Fibroblast of the aortic adventitia (primary cell): ENCODE measurements at regions not wholly inside any gene's neighbourhood (a gene's known extent, or its start where the extent isn't known, plus 50 kb on each side); places are given as distances from the start of the nearest gene placed in this dataset. TPM values are rescaled to one million over a fixed set of nuclear protein-coding genes. Genes with fewer than 3 reads are reported as not detected.

Experiments
- DNase-seq: peaks from one replicate; pipeline ENCODE4 v3.0.0-alpha.2; 2010; ENCODE audit warnings: low read depth
- H3K4me3 ChIP-seq: 2 replicates; pipeline ENCODE4 v1.5.1; 2011; ENCODE audit warnings: low read depth, mild to moderate bottlenecking, control low read depth, low read length, moderate library complexity
- CTCF ChIP-seq: IDR thresholded peaks from 2 replicates; pipeline ENCODE4 v1.5.1; 2011; ENCODE audit warnings: mild to moderate bottlenecking, low read length, control low read depth, inconsistent platforms; ENCODE audit not compliant: insufficient read depth
- small RNA-seq: library from RNA; depleted of rRNA; stranded (forward); fragments of <200 nt; gene quantifications from one replicate; pipeline ENCODE3, GENCODE V24; 2012

- TF ChIP-seq CTCF: no peak
- no peak for DNase-seq
Measured at GRCh38 chr18:48462510-48462909, 53.3 kb upstream of the ZBTB7C start.

GRCh38 chr18:48460929-48461583 lies 51.9 kb upstream of the ZBTB7C start:
- H3K4me3 ChIP-seq: no peak overlapping the region
- DNase-seq: peak; percentile 59
- no peak for TF ChIP-seq CTCF

More at GRCh38 chr18:48462510-48462909, 53.3 kb upstream of the ZBTB7C start:
- no peak overlapping the region for H3K4me3 ChIP-seq

- no peak for DNase-seq
- H3K4me3 ChIP-seq: no peak overlapping the region
- no peak for TF ChIP-seq CTCF
Measured at GRCh38 chr18:48459465-48459864, 50.3 kb upstream of the ZBTB7C start.

GRCh38 chr18:48459016-48459415 lies 49.8 kb upstream of the ZBTB7C start:
- H3K4me3 ChIP-seq: no peak overlapping the region
- TF ChIP-seq CTCF: no peak
- no peak for DNase-seq

Small RNA genes in the stretch of these regions (small RNA-seq; reads per million reads assigned to genes)
- gene AC024288.1 (not detected), gene RNA5SP456 (not detected)
